ENCODE measurements at regions not wholly inside any gene's neighbourhood (a gene's known extent, or its start where the extent isn't known, plus 50 kb on each side); places are given as distances from the start of the nearest gene placed in this dataset.
A peak's percentile ranks its signal among the peaks of the same experiment; 100 is the strongest.

DNA sequence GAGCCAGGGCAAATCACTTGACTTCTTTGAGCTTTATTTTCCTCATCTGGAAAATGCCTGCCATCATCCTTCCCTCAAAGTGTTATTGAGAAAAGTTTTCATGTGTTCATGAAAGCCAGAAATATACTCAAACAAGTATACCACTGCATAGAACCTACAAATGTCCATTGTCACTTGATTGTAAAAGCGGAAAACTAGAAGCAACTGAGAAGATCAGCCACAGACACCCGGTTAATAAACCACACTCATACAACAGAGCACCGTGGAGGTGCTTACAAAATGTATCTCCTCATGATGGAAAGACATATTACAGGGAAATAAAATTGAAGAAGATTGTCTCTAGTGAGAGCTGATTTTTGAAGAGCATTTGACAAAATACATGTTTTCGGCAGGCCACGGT, 117.2 kb upstream of the MSX2 start:
- TF ChIP-seq, protein P1, sequence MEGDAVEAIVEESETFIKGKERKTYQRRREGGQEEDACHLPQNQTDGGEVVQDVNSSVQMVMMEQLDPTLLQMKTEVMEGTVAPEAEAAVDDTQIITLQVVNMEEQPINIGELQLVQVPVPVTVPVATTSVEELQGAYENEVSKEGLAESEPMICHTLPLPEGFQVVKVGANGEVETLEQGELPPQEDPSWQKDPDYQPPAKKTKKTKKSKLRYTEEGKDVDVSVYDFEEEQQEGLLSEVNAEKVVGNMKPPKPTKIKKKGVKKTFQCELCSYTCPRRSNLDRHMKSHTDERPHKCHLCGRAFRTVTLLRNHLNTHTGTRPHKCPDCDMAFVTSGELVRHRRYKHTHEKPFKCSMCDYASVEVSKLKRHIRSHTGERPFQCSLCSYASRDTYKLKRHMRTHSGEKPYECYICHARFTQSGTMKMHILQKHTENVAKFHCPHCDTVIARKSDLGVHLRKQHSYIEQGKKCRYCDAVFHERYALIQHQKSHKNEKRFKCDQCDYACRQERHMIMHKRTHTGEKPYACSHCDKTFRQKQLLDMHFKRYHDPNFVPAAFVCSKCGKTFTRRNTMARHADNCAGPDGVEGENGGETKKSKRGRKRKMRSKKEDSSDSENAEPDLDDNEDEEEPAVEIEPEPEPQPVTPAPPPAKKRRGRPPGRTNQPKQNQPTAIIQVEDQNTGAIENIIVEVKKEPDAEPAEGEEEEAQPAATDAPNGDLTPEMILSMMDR (IDR thresholded peaks at IDR 0.05; ENCODE audit: control insufficient read depth, insufficient read depth, low read depth, low read length, missing control alignments): no peak
- H3K4me3 ChIP-seq (ENCODE audit: control insufficient read depth, low read depth, low read length): no peak overlapping the region
- DNase-seq (ENCODE audit: low read depth): no peak

DNA sequence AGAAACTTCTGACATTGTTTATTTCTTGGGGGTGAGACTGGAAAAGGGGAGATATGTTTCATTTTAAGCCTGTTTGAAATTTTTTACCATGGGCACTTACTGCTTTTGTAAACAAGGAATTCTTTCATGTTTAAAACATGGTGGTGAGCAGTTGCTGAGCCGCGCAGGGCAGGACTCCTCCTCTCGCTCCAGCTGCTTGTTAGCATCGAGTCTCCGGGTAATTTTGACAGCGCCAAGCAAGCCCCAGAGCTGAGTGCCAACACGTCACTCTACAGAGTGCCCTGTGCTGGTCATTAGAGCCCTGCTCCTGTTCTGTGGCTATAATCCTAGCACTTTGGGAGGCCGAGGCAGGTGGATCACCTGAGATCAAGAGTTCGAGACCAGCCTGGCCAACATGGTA, 116.5 kb upstream of the MSX2 start:
- no peak overlapping the region for H3K4me3 ChIP-seq (ENCODE audit: control insufficient read depth, low read depth, low read length)
- DNase-seq (ENCODE audit: low read depth): no peak
- TF ChIP-seq, protein P1 (IDR thresholded peaks at IDR 0.05; ENCODE audit: control insufficient read depth, insufficient read depth, low read depth, low read length, missing control alignments): no peak

DNA sequence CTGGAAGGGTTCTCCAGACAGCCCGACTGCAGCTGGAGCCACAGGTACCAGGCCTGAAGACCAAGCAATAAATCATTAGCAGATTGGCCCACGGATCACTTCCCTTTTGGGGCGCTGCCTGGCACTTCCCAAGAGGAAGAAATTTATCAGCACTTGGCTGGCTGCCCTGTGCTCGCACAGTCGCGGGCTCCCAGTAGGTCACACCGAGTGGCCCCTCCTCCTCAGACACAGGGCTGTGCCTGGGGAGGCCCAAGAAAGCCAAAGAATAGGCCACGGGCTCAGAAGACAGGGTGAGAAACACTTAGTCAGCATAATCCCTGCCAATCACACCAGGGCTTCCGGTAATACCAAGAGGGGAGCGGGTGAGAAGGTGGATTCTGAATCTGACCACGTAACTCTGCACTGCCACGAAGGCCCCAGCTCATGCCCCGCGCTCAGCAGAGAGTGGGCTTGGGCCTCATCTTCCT, 115.7 kb upstream of the MSX2 start:
- TF ChIP-seq, protein P1 (IDR thresholded peaks at IDR 0.05; ENCODE audit: control insufficient read depth, insufficient read depth, low read depth, low read length, missing control alignments): no peak
- H3K4me3 ChIP-seq (ENCODE audit: control insufficient read depth, low read depth, low read length): no peak overlapping the region
- DNase-seq (ENCODE audit: low read depth): no peak

DNA sequence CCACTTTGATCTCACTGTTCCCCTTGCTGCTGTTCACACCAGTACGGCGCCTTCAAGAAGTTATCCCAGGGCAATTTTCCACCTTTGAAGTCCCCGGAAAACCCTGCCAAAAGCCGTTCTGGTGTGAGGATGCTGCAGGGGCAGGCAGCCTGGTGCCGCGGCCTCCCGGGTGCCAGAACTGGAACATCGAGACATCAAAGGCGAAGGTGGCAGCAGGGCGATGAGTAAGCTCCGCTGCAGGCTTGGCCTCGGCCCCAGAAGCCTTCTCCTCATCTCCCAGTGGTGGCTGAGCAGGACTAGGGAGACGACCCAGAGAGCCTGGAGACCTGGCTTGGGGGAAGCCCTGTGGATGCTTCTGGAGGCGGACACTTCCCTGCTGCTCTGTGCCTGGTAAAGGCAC, 115.3 kb upstream of the MSX2 start:
- no peak for DNase-seq (ENCODE audit: low read depth)
- no peak overlapping the region for H3K4me3 ChIP-seq (ENCODE audit: control insufficient read depth, low read depth, low read length)
- TF ChIP-seq, protein P1 (IDR thresholded peaks at IDR 0.05; ENCODE audit: control insufficient read depth, insufficient read depth, low read depth, low read length, missing control alignments): no peak

DNA sequence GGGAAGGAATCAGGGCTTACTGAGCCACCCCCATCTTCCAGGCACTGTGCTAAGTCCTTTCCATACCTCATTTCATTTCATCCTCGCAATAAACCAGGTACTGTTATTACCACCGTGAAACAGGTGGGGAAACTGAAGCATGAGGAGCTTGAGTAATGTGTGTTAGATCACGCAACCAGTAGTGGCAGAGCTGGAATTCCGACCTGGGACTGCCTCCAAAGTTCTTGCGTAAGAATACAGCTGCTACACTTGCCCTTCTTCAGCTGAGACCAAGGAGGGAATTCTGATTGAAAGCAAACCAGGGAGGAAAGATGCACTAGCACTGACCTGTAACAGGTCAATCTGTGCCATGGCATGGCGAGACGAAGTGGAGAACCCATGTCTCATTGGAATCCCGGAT, 113.4 kb upstream of the MSX2 start:
- TF ChIP-seq, protein P1 (IDR thresholded peaks at IDR 0.05; ENCODE audit: control insufficient read depth, insufficient read depth, low read depth, low read length, missing control alignments): no peak
- peak; percentile 27 for DNase-seq (ENCODE audit: low read depth)

DNA sequence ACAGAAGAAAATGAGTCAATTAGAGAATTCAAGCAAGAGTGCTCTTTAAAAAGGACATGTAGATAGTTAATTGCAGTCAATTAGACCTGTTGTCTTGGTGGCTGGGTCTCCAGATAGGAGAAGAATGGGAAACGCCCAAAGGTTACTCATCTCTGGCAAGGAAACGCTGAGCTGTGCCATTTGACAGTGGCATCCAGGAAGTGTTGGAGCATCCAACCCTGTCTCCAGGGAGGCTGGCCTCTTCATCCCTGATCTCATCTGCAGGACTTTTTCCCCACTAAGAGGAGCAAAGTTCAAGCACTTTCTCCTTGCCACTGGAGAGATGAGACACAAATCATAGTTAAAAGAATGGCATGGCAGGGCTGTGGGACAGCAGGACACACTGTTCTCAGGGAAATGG, 111.7 kb upstream of the MSX2 start:
- TF ChIP-seq, protein P1 (IDR thresholded peaks at IDR 0.05; ENCODE audit: control insufficient read depth, insufficient read depth, low read depth, low read length, missing control alignments): no peak
- H3K4me3 ChIP-seq (ENCODE audit: control insufficient read depth, low read depth, low read length): no peak overlapping the region
- no peak for DNase-seq (ENCODE audit: low read depth)

More for the DNA sequence above, 113.4 kb upstream of the MSX2 start:
- H3K4me3 ChIP-seq (ENCODE audit: control insufficient read depth, low read depth, low read length): no peak overlapping the region

Data from AG09309 (cell line).